A549 (cell line): ENCODE measurements at regions not wholly inside any gene's neighbourhood (a gene's known extent, or its start where the extent isn't known, plus 50 kb on each side); places are given as distances from the start of the nearest gene placed in this dataset.

Source experiments
- CTCF ChIP-seq: fragments of >200 bp; sonication (Bioruptor Twin); formaldehyde crosslinking; IDR thresholded peaks from 3 replicates; pipeline ENCODE4 v1.5.1; 2016
- EP300 ChIP-seq, 2 experiments: fragments of >200 bp; sonication (Bioruptor Twin); formaldehyde crosslinking; IDR thresholded peaks; 2 replicates in 1 of 2; 3 replicates in 1 of 2; pipeline ENCODE4 v1.6.1; 2016 to 2017
- JUN ChIP-seq, 2 experiments: fragments of >200 bp; sonication (Bioruptor Twin); formaldehyde crosslinking; IDR thresholded peaks; 2 replicates in 1 of 2; 3 replicates in 1 of 2; pipeline ENCODE4 v1.6.1; 2016 to 2017
- JUNB ChIP-seq: fragments of >200 bp; sonication (Bioruptor Twin); formaldehyde crosslinking; IDR thresholded peaks from 2 replicates; pipeline ENCODE4 v1.6.1; 2016
- KDM5A ChIP-seq: fragments of 200-600 bp; sonication (generic); IDR thresholded peaks from 2 replicates; pipeline ENCODE4 v1.6.1; 2016; ENCODE audit warnings: antibody characterized with exemption, mild to moderate bottlenecking
- POLR2A ChIP-seq: IDR thresholded peaks from 2 replicates; pipeline ENCODE4 v1.6.1; 2012; ENCODE audit warnings: mild to moderate bottlenecking, low read length
- RCOR1 ChIP-seq: fragments of 150-350 bp; IDR thresholded peaks from 2 replicates; pipeline ENCODE4 v1.6.1; 2014; ENCODE audit warnings: antibody characterized with exemption, low read length, low read depth
- RNF2 ChIP-seq: fragments of 200-600 bp; sonication (generic); IDR thresholded peaks from 2 replicates; pipeline ENCODE4 v1.6.1; 2016; ENCODE audit warnings: low read depth, mild to moderate bottlenecking, antibody characterized with exemption, moderate library complexity, borderline replicate concordance
- TFCP2L1 ChIP-seq: fragments of 250-450 bp; sonication (Bioruptor Pico); IDR thresholded peaks from 2 replicates; pipeline ENCODE4 v1.5.0; 2021; ENCODE audit warnings: mild to moderate bottlenecking

- TF ChIP-seq CTCF (no peak), RNF2 (no peak), POLR2A (no peak), RCOR1 (no peak), EP300 (IDR thresholded peaks at IDR 0.05) (no peak), JUN (IDR thresholded peaks at IDR 0.05) (no peak), TFCP2L1 (CRISPR knock-in tag) (no peak), KDM5A (no peak), JUNB (no peak)
Observed at GRCh38 chr11:70810133-70810532, 411.8 kb downstream of the CTTN start.
